Hepatocyte (in vitro differentiated cells): ENCODE measurements at regions not wholly inside any gene's neighbourhood (a gene's known extent, or its start where the extent isn't known, plus 50 kb on each side); places are given as distances from the start of the nearest gene placed in this dataset.

Experiments used
- DNase-seq: peaks from one replicate; pipeline ENCODE4 v3.0.0-alpha.2; 2016; ENCODE audit warnings: low spot score
- H2AFZ ChIP-seq: fragments of 200-600 bp; sonication (generic); 2 replicates; pipeline ENCODE4 v1.6.0; 2016; ENCODE audit warnings: antibody characterized with exemption, mild to moderate bottlenecking
- H3K27ac ChIP-seq: fragments of 200-600 bp; sonication (generic); 2 replicates; pipeline ENCODE4 v1.5.1; 2016; ENCODE audit warnings: mild to moderate bottlenecking
- H3K27me3 ChIP-seq: fragments of 200-600 bp; sonication (generic); 2 replicates; pipeline ENCODE4 v1.6.1; 2016
- H3K36me3 ChIP-seq: fragments of 200-600 bp; sonication (generic); replicated peaks from 2 replicates; pipeline ENCODE4 v1.5.1; 2016; ENCODE audit warnings: low read depth; ENCODE audit not compliant: insufficient read depth
- H3K4me1 ChIP-seq: fragments of 200-600 bp; sonication (generic); 2 replicates; pipeline ENCODE4 v1.5.1; 2016; ENCODE audit warnings: mild to moderate bottlenecking, moderate library complexity; ENCODE audit not compliant: insufficient read depth
- H3K4me2 ChIP-seq: fragments of 200-600 bp; sonication (generic); 2 replicates; pipeline ENCODE4 v1.6.0; 2016
- H3K4me3 ChIP-seq: fragments of 200-600 bp; sonication (generic); 2 replicates; pipeline ENCODE4 v1.5.1; 2016; ENCODE audit warnings: mild to moderate bottlenecking
- H3K79me2 ChIP-seq: fragments of 200-600 bp; sonication (generic); 2 replicates; pipeline ENCODE4 v1.6.0; 2017; ENCODE audit warnings: mild to moderate bottlenecking
- H3K9me2 ChIP-seq: fragments of 200-600 bp; sonication (generic); replicated peaks from 2 replicates; pipeline ENCODE4 v1.6.0; 2017; ENCODE audit warnings: mild to moderate bottlenecking; ENCODE audit not compliant: insufficient read depth
- H3K9me3 ChIP-seq: fragments of 200-600 bp; sonication (generic); 2 replicates; pipeline ENCODE4 v1.5.1; 2016; ENCODE audit warnings: low read depth, mild to moderate bottlenecking
- H4K20me1 ChIP-seq: fragments of 200-600 bp; sonication (generic); 2 replicates; pipeline ENCODE4 v1.6.0; 2016; ENCODE audit warnings: mild to moderate bottlenecking; ENCODE audit not compliant: insufficient read depth, poor library complexity, severe bottlenecking
- CTCF ChIP-seq: fragments of 200-600 bp; sonication (generic); IDR thresholded peaks from 2 replicates; pipeline ENCODE4 v1.5.1; 2016; ENCODE audit warnings: antibody characterized with exemption, mild to moderate bottlenecking; ENCODE audit not compliant: poor library complexity
- EZH2 ChIP-seq: fragments of 200-600 bp; sonication (generic); IDR thresholded peaks from 2 replicates; pipeline ENCODE4 v1.6.1; 2016; ENCODE audit warnings: antibody characterized with exemption, mild to moderate bottlenecking, borderline replicate concordance
- EZH2phosphoT487 ChIP-seq: fragments of 200-600 bp; sonication (generic); IDR thresholded peaks from one replicate; pipeline ENCODE4 v1.6.1; 2018; ENCODE audit warnings: antibody characterized with exemption, mild to moderate bottlenecking, low read depth, moderate library complexity; ENCODE audit not compliant: unreplicated experiment, severe bottlenecking
- WGBS: methylation state at CpG from one replicate; pipeline ENCODE4 v1.1.6; 2016; ENCODE audit warnings: low lambda C conversion rate; ENCODE audit errors: missing lambda C conversion rate; 5-methylcytosine and 5-hydroxymethylcytosine counted together

GRCh38 chr5:2524620-2525019 is 226.9 kb downstream of the IRX2 start:
- Histone ChIP-seq H3K4me3 (no peak overlapping the region), H3K9me2 (no peaks in the 10 kb centered on the region), H3K4me2 (no peak overlapping the region), H4K20me1 (no peaks in the 10 kb centered on the region), H3K79me2 (no peaks in the 10 kb centered on the region), H3K4me1 (no peaks in the 10 kb centered on the region), H3K9me3 (no peaks in the 10 kb centered on the region), H3K27ac (no peak overlapping the region), H3K27me3 (no peaks in the 10 kb centered on the region), H2AFZ (no peak overlapping the region), H3K36me3 (no peaks in the 10 kb centered on the region)
- TF ChIP-seq EZH2phosphoT487 (no peak), EZH2 (no peak), CTCF (no peak)
- WGBS, result 93% methylated on average over 13 of the region's 13 CpGs
- DNase-seq, result no peak

GRCh38 chr5:2523180-2523579 is 228.3 kb downstream of the IRX2 start:
- no peak for DNase-seq
- Histone ChIP-seq H3K4me2 (no peak overlapping the region), H4K20me1 (no peaks in the 10 kb centered on the region), H3K9me3 (no peaks in the 10 kb centered on the region), H3K4me3 (no peak overlapping the region), H3K27ac (no peak overlapping the region), H2AFZ (no peak overlapping the region), H3K79me2 (no peaks in the 10 kb centered on the region), H3K4me1 (no peaks in the 10 kb centered on the region), H3K36me3 (no peaks in the 10 kb centered on the region), H3K27me3 (no peaks in the 10 kb centered on the region), H3K9me2 (no peaks in the 10 kb centered on the region)
- WGBS, result 89% methylated on average over 12 of the region's 12 CpGs
- TF ChIP-seq EZH2phosphoT487, result no peak
- no peak for TF ChIP-seq CTCF
- TF ChIP-seq EZH2, result no peak

- 96% methylated on average over 11 of the region's 11 CpGs for WGBS
- H3K27me3 ChIP-seq, result no peaks in the 10 kb centered on the region
- no peak overlapping the region for H3K4me2 ChIP-seq
- H3K9me3 ChIP-seq, result no peaks in the 10 kb centered on the region
- no peaks in the 10 kb centered on the region for H4K20me1 ChIP-seq
- no peak overlapping the region for H2AFZ ChIP-seq
- no peaks in the 10 kb centered on the region for H3K36me3 ChIP-seq
- H3K9me2 ChIP-seq, result no peaks in the 10 kb centered on the region
- no peak for DNase-seq
- TF ChIP-seq EZH2, result no peak
- no peak for TF ChIP-seq CTCF
- TF ChIP-seq EZH2phosphoT487, result no peak
- H3K4me1 ChIP-seq, result no peaks in the 10 kb centered on the region
- H3K27ac ChIP-seq, result no peak overlapping the region
- no peaks in the 10 kb centered on the region for H3K79me2 ChIP-seq
- no peak overlapping the region for H3K4me3 ChIP-seq
Observed at GRCh38 chr5:2522372-2522771, 229.1 kb downstream of the IRX2 start.

- 89% methylated on average over 9 of the region's 9 CpGs for WGBS
Observed at GRCh38 chr5:2519153-2519552, 232.3 kb downstream of the IRX2 start.

More at GRCh38 chr5:2519153-2519552, 232.3 kb downstream of the IRX2 start:
- Histone ChIP-seq H3K9me2 (no peaks in the 10 kb centered on the region), H3K36me3 (no peaks in the 10 kb centered on the region), H3K4me2 (no peak overlapping the region), H4K20me1 (no peaks in the 10 kb centered on the region), H3K79me2 (no peaks in the 10 kb centered on the region), H3K27ac (no peak overlapping the region), H3K4me1 (no peaks in the 10 kb centered on the region), H3K27me3 (no peaks in the 10 kb centered on the region), H2AFZ (no peak overlapping the region), H3K9me3 (no peaks in the 10 kb centered on the region), H3K4me3 (no peak overlapping the region)
- DNase-seq, result no peak
- no peak for TF ChIP-seq EZH2phosphoT487
